Fibroblast of villous mesenchyme (primary cell): ENCODE measurements at regions not wholly inside any gene's neighbourhood (a gene's known extent, or its start where the extent isn't known, plus 50 kb on each side); places are given as distances from the start of the nearest gene placed in this dataset.

ENCODE experiments used
- DNase-seq: peaks from one replicate; pipeline ENCODE4 v3.0.0-alpha.2; 2010; ENCODE audit warnings: low read depth
- H3K4me3 ChIP-seq: 2 replicates; pipeline ENCODE4 v1.5.1; 2011; ENCODE audit warnings: low read depth, mild to moderate bottlenecking, low read length
- CTCF ChIP-seq: IDR thresholded peaks from 2 replicates; pipeline ENCODE4 v1.5.1; 2012; ENCODE audit warnings: low read depth, mild to moderate bottlenecking, low read length; ENCODE audit not compliant: insufficient read depth

DNA sequence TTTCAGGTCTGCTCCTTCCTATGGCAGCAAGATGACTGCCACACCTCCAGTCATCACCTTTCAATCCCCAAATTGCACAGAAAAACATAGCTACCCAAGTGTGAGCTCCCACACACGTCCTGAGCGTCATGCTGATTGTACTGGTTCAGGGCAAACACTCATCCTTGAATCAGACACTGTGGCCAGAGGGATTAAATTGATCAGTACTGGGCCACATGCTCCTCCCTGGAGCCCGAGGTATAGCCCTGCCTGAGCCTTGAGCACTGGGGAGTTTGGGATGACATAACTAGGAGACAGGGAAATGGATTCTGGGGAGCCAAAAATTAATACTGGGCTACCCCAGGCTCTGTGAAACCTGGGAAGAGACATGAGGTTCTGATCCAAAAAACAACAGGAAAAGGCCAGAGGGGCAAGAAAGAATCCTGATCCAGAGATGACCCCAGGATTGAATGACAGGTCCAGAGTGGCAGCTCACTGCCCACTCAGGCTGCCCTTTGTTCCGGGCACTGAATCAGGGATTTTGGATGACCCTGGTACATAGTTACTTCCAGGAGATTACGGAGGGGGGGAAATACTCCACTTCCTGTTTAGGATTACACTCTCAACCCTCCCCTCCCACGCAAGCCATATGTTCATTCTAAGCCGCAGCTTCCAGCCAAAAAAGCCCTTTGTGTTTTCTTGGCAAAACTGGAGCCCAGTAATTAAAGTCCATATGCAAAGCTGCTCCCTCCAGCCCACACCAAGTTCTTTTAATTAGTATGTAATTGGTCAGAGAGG is 141.6 kb upstream of the SPRY4 start:
- TF ChIP-seq CTCF, result no peak
- DNase-seq, result peak; percentile 59
- no peak overlapping the region for H3K4me3 ChIP-seq

DNA sequence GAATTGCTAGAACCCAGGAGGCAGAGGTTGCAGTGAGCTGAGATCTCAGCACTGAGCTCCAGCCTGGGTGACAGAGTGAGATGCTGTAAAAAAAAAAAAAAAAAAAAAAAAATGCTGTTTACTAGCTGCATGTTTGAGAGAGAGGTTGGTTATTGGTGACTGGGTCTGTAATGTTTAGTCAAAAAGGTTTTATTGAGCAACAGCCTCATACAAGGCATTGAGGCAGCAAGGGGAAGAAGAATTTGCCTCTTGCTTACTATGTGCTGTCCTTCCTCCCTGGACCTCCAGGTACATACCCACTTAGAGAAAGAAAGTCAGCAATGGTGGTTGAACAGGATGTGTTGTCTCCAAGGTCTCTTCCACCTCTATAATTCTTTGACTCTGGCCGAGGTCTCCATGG is 140.7 kb upstream of the SPRY4 start:
- no peak overlapping the region for H3K4me3 ChIP-seq
- no peak for TF ChIP-seq CTCF
- no peak for DNase-seq

DNA sequence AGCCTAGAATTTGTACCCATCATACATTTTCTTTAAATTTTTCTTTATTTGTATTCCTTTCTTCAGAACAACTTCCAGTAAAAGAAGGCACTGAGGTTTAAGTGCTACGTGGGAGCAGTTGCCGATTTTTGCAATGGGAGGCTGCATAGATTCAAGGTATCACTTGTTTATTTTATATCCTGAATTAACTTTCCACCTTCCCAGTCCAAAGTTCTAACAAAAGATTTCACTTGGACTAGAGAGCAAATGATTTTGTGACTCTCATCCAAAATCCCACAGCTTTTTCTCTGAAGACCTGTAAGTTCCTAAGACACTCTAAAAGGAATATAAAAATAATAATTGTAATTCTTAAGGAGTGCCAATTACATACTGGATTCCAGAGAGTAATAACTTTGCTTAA is 139.1 kb upstream of the SPRY4 start:
- no peak for DNase-seq
- no peak for TF ChIP-seq CTCF
- H3K4me3 ChIP-seq, result no peak overlapping the region

DNA sequence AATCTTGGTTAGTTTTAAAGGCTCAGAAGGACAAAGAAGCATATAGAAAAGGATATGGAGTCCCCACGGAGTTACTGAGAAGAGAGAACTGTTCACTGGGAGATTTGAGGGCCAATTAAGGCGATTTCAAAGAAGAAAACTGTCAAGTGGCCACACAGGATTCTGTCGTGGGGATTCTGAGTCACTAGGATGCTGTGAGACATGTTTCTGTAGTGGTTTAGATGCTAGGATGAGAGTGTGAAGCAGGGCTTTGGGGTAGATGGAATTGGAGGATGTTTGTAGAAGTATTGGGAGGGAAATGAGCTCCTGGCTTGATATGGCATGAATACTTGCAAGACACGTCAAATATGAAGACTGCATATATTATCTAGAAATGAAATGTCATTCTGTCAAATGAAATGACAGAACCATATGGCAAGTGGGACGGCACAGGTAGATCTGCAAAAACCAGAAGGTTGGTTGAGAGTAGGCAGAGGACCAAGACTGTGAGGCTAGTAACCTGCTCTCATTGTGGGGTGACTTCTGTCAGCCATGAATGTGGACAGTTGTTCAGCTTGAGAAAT is 136.3 kb upstream of the SPRY4 start:
- DNase-seq, result no peak
- no peak for TF ChIP-seq CTCF
- H3K4me3 ChIP-seq, result no peak overlapping the region

- DNase-seq, result no peak
- no peak for TF ChIP-seq CTCF
- H3K4me3 ChIP-seq, result no peak overlapping the region
Observed at GRCh38 chr5:142459209-142459608, 134.4 kb upstream of the SPRY4 start.

GRCh38 chr5:142455856-142456255 is 131.0 kb upstream of the SPRY4 start:
- H3K4me3 ChIP-seq, result no peak overlapping the region
- no peak for TF ChIP-seq CTCF
- DNase-seq, result no peak

GRCh38 chr5:142453932-142454331 is 129.1 kb upstream of the SPRY4 start:
- no peak for DNase-seq
- no peak overlapping the region for H3K4me3 ChIP-seq
- no peak for TF ChIP-seq CTCF
